ENCODE measurements at regions not wholly inside any gene's neighbourhood (a gene's known extent, or its start where the extent isn't known, plus 50 kb on each side); places are given as distances from the start of the nearest gene placed in this dataset.

DNA sequence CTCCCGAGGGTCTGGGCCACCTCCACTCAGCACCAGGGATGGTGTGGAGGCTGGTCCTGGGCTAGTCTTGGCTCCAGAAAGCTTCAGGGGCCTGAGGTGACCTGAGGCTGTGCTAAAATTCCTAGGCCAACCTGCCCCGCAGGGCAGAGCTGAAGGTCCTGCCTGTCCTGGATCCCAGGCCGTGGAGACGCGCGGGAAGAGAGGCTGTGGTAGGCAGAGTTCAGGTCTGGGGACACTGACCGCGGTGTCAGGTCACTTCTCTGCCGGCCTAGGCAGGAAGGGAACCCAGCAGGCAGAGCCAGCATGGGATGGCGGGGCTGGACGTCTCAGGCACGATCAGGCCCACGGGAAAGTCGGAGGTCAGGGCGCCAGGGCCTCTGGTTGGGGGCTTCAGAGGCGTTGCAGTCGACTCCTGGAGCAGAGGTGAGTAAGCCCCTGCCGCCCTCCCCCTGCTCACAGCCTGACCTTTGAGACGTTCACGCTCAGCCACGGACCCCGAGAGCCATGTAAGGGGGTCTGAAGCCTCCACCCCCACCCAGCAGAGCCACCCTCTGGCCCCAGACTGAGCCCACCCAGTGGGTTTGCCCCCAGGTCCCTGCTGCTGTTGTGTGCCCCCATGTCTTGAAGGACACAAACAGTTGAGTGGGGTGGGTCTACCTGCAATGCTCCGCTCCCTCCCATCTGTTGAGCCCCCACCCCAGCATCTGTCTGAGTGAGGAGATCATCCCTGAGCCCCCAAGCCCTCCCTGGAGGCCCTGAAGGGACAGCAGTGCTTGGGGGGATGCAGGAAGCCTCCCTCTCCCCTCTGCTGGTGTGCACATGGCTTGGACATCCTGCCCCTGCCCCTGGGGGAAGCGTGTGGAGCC is 142.7 kb downstream of the KIF26A start:
- Histone ChIP-seq H3K79me2 (ENCODE audit: insufficient read depth) (no peaks in the 10 kb centered on the region), H3K27ac (ENCODE audit: low read depth in 2 of 2, low read length in 1 of 2) (no peak overlapping the region; a peak in 1 of 4 replicates), H3K4me3 (ENCODE audit: low read depth in 2 of 2, low read length in 1 of 2) (no peak overlapping the region), H3K9me2 (no peaks in the 10 kb centered on the region), H3K9me3 (no peaks in the 10 kb centered on the region), H3K36me3 (replicated peaks in 1 of 2; ENCODE audit: control insufficient read depth in 1 of 2, insufficient read depth in 2 of 2, low read length in 1 of 2) (no peaks in the 10 kb centered on the region), H3K9ac (no peak overlapping the region), H3K4me2 (no peak overlapping the region), H3K27me3 (ENCODE audit: insufficient read depth) (no peaks in the 10 kb centered on the region), H3F3A (replicated peaks; ENCODE audit: insufficient read depth) (no peaks in the 10 kb centered on the region), H4K20me1 (ENCODE audit: insufficient read depth) (no peaks in the 10 kb centered on the region), H3K4me1 (ENCODE audit: control insufficient read depth in 1 of 2, insufficient read depth in 2 of 2, low read depth in 1 of 2, low read length in 1 of 2) (peaks cover 0 to 77% of the 10 kb centered on the region in 2 experiments; a peak in 2 of 4 replicates), H2AFZ (ENCODE audit: low read depth) (no peak overlapping the region)
- ChIA-PET POLR2A (no interaction called here), CTCF (interaction anchor here (1.4 kb wide), 1 partner anchor 57 kb away, joined by 4 read pairs; no protein-coding TSS in a partner anchor)
- no peak for TF ChIP-seq RAD21 (IDR thresholded peaks at IDR 0.05; ENCODE audit: low read length)
- TF ChIP-seq MEF2A (IDR thresholded peaks at IDR 0.05; ENCODE audit: borderline replicate concordance, low read depth): no peak
- no peak for TF ChIP-seq YY1 (IDR thresholded peaks at IDR 0.05; ENCODE audit: low read depth)
- TF ChIP-seq RCOR1 (IDR thresholded peaks at IDR 0.05; ENCODE audit: low read length): no peak
- no peak for TF ChIP-seq EZH2phosphoT487 (IDR thresholded peaks at IDR 0.05; ENCODE audit: borderline replicate concordance, low read depth)
- TF ChIP-seq FOSL2 (IDR thresholded peaks at IDR 0.05; ENCODE audit: borderline replicate concordance, low read depth): no peak
- no peak for TF ChIP-seq SIN3A (IDR thresholded peaks at IDR 0.05; ENCODE audit: borderline replicate concordance, low read depth, low read length)
- no peak for TF ChIP-seq NRF1 (IDR thresholded peaks at IDR 0.05; ENCODE audit: low read depth, low read length)
- 80% methylated on average over 18 of the region's 24 CpGs for WGBS (ENCODE audit: low lambda C conversion rate)
- DNase-seq: no peak

DNA sequence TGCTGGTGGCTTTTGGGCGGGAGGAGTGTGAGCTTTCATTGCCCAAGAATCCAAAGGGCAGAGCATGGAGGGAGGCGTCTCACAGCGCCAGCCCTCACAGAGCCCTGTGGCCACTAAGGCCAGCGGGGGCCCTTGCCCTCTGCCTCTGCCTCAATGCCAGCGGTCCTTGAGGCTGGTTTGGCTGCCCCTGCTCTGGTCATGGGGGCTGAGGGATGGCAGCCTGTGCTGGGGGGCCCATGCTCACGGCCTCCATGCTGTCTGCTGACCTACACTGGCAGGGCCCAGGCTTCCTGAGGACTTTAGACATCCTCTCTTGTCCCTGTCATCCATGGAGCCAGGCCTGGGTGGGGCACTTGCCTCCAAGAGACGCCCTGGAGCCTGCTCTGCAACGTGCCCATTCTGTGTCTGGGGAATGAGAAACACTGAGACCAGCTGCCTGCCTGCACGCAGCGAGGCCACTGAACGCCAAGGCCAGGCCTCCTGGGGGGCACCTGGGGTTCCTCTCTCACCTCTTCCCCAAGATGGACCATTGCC is 143.4 kb downstream of the KIF26A start:
- CTCF ChIA-PET: interaction anchor here (1.0 to 1.4 kb wide), 3 partner anchors 54 to 204 kb away, joined by 3 to 4 read pairs (median 4); no protein-coding TSS in a partner anchor
- TF ChIP-seq, protein P1, sequence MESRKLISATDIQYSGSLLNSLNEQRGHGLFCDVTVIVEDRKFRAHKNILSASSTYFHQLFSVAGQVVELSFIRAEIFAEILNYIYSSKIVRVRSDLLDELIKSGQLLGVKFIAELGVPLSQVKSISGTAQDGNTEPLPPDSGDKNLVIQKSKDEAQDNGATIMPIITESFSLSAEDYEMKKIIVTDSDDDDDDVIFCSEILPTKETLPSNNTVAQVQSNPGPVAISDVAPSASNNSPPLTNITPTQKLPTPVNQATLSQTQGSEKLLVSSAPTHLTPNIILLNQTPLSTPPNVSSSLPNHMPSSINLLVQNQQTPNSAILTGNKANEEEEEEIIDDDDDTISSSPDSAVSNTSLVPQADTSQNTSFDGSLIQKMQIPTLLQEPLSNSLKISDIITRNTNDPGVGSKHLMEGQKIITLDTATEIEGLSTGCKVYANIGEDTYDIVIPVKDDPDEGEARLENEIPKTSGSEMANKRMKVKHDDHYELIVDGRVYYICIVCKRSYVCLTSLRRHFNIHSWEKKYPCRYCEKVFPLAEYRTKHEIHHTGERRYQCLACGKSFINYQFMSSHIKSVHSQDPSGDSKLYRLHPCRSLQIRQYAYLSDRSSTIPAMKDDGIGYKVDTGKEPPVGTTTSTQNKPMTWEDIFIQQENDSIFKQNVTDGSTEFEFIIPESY (IDR thresholded peaks at IDR 0.05; ENCODE audit: borderline replicate concordance, low read depth): no peak
- TF ChIP-seq EP300 (IDR thresholded peaks at IDR 0.05; ENCODE audit: borderline replicate concordance in 1 of 2, low read depth in 1 of 2, low read length in 1 of 2) (no peak), SIN3A (IDR thresholded peaks at IDR 0.05; ENCODE audit: borderline replicate concordance, low read depth, low read length) (no peak), NFIC (IDR thresholded peaks at IDR 0.05; ENCODE audit: borderline replicate concordance) (no peak), POLR2AphosphoS5 (IDR thresholded peaks at IDR 0.05; ENCODE audit: low read depth, low read length) (no peak), RFX5 (IDR thresholded peaks at IDR 0.05; ENCODE audit: low read length) (no peak), FOSL2 (IDR thresholded peaks at IDR 0.05; ENCODE audit: borderline replicate concordance, low read depth) (no peak), TCF12 (IDR thresholded peaks at IDR 0.05) (no peak), JUND (IDR thresholded peaks at IDR 0.05) (no peak), NRF1 (IDR thresholded peaks at IDR 0.05; ENCODE audit: low read depth, low read length) (no peak), SMC3 (IDR thresholded peaks at IDR 0.05; ENCODE audit: low read depth, low read length) (no peak), FOXM1 (IDR thresholded peaks at IDR 0.05; ENCODE audit: low read depth) (no peak), GABPA (IDR thresholded peaks at IDR 0.05; ENCODE audit: low read depth) (no peak)
- TF ChIP-seq, protein P2, sequence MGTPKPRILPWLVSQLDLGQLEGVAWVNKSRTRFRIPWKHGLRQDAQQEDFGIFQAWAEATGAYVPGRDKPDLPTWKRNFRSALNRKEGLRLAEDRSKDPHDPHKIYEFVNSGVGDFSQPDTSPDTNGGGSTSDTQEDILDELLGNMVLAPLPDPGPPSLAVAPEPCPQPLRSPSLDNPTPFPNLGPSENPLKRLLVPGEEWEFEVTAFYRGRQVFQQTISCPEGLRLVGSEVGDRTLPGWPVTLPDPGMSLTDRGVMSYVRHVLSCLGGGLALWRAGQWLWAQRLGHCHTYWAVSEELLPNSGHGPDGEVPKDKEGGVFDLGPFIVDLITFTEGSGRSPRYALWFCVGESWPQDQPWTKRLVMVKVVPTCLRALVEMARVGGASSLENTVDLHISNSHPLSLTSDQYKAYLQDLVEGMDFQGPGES (IDR thresholded peaks at IDR 0.05; ENCODE audit: low read depth, low read length): no peak
- TF ChIP-seq, protein P3, sequence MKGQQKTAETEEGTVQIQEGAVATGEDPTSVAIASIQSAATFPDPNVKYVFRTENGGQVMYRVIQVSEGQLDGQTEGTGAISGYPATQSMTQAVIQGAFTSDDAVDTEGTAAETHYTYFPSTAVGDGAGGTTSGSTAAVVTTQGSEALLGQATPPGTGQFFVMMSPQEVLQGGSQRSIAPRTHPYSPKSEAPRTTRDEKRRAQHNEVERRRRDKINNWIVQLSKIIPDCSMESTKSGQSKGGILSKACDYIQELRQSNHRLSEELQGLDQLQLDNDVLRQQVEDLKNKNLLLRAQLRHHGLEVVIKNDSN (IDR thresholded peaks at IDR 0.05; ENCODE audit: borderline replicate concordance, low read depth): no peak
- TF ChIP-seq, protein P4, sequence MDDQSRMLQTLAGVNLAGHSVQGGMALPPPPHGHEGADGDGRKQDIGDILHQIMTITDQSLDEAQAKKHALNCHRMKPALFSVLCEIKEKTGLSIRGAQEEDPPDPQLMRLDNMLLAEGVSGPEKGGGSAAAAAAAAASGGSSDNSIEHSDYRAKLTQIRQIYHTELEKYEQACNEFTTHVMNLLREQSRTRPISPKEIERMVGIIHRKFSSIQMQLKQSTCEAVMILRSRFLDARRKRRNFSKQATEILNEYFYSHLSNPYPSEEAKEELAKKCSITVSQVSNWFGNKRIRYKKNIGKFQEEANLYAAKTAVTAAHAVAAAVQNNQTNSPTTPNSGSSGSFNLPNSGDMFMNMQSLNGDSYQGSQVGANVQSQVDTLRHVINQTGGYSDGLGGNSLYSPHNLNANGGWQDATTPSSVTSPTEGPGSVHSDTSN (IDR thresholded peaks at IDR 0.05): no peak

More for the DNA sequence above, 143.4 kb downstream of the KIF26A start:
- Histone ChIP-seq H3K27ac (ENCODE audit: low read depth in 2 of 2, low read length in 1 of 2) (no peak overlapping the region; a peak in 1 of 4 replicates), H3K79me2 (ENCODE audit: insufficient read depth) (no peaks in the 10 kb centered on the region), H4K20me1 (ENCODE audit: insufficient read depth) (no peaks in the 10 kb centered on the region), H3K27me3 (ENCODE audit: insufficient read depth) (no peaks in the 10 kb centered on the region), H3K9me2 (no peaks in the 10 kb centered on the region), H3K4me2 (no peak overlapping the region), H3K9me3 (no peaks in the 10 kb centered on the region), H3K36me3 (replicated peaks in 1 of 2; ENCODE audit: control insufficient read depth in 1 of 2, insufficient read depth in 2 of 2, low read length in 1 of 2) (no peaks in the 10 kb centered on the region), H3K4me1 (ENCODE audit: control insufficient read depth in 1 of 2, insufficient read depth in 2 of 2, low read depth in 1 of 2, low read length in 1 of 2) (peaks cover 0 to 77% of the 10 kb centered on the region in 2 experiments; a peak in 2 of 4 replicates), H2AFZ (ENCODE audit: low read depth) (no peak overlapping the region), H3K9ac (no peak overlapping the region), H3K4me3 (ENCODE audit: low read depth in 2 of 2, low read length in 1 of 2) (no peak overlapping the region), H3F3A (replicated peaks; ENCODE audit: insufficient read depth) (no peaks in the 10 kb centered on the region)
- POLR2A ChIA-PET: no interaction called here
- no peak for DNase-seq
- no CpG with 5 or more reads among the region's 11 CpGs for WGBS (ENCODE audit: low lambda C conversion rate)

Data from SK-N-SH (cell line).